ENCODE measurements at regions not wholly inside any gene's neighbourhood (a gene's known extent, or its start where the extent isn't known, plus 50 kb on each side); places are given as distances from the start of the nearest gene placed in this dataset.

GRCh38 chr4:150018257-150018656 lies 60.0 kb upstream of the DCLK2 start:
- POLR2A ChIA-PET = no interaction called here
- CTCF ChIA-PET (ENCODE audit: low intra/inter-chr PET ratio) = no interaction called here
- Histone ChIP-seq H3K27me3 (ENCODE audit: control insufficient read depth in 2 of 2, insufficient read depth in 2 of 2, low read length in 2 of 2) (no peaks in the 10 kb centered on the region), H3K36me3 (ENCODE audit: control insufficient read depth, insufficient read depth, low read length) (no peaks in the 10 kb centered on the region), H3K9me3 (replicated peaks; ENCODE audit: control insufficient read depth, insufficient read depth, low read depth, low read length) (no peaks in the 10 kb centered on the region), H3K4me3 (no peak overlapping the region), H3K4me2 (ENCODE audit: insufficient read depth, low read length) (no peak overlapping the region), H3K27ac (ENCODE audit: extremely low read depth, low read depth, low read length) (no peak overlapping the region), H2AFZ (ENCODE audit: low read depth, low read length) (no peak overlapping the region), H4K20me1 (replicated peaks; ENCODE audit: control insufficient read depth, insufficient read depth, low read length) (no peaks in the 10 kb centered on the region), H3K9ac (ENCODE audit: insufficient read depth in 1 of 2, low read depth in 2 of 2, low read length in 2 of 2) (no peak overlapping the region), H3K4me1 (replicated peaks in 1 of 2; ENCODE audit: control insufficient read depth in 2 of 2, insufficient read depth in 2 of 2, low read length in 2 of 2) (no peaks in the 10 kb centered on the region), H3K79me2 (ENCODE audit: control insufficient read depth, insufficient read depth, low read length) (no peaks in the 10 kb centered on the region), H3K9me1 (ENCODE audit: control insufficient read depth, insufficient read depth, low read length) (no peaks in the 10 kb centered on the region)
- intact Hi-C loops (cut with micrococcal nuclease) = loop anchor here (10.0 kb wide), 1 partner anchor 857 kb away; no protein-coding TSS in a partner anchor
- TF ChIP-seq NCOA4 (IDR thresholded peaks at IDR 0.05; ENCODE audit: partially characterized antibody) (no peak), KAT8 (IDR thresholded peaks at IDR 0.05; ENCODE audit: low read depth) (no peak), ATF4 (CRISPR knock-in tag; IDR thresholded peaks at IDR 0.05) (no peak), ZFPM2 (CRISPR knock-in tag; IDR thresholded peaks at IDR 0.05) (no peak), KAT7 (CRISPR knock-in tag; IDR thresholded peaks at IDR 0.05; ENCODE audit: borderline replicate concordance) (no peak), PHF8 (IDR thresholded peaks at IDR 0.05; ENCODE audit: borderline replicate concordance, low read length) (no peak), RFX7 (CRISPR knock-in tag; IDR thresholded peaks at IDR 0.05) (no peak), MIER1 (IDR thresholded peaks at IDR 0.05; ENCODE audit: low read depth) (no peak), HNRNPUL1 (IDR thresholded peaks at IDR 0.05; ENCODE audit: low read length) (no peak), HNRNPK (IDR thresholded peaks at IDR 0.05; ENCODE audit: low read depth, low read length, poor library complexity, severe bottlenecking) (no peak), KLF6 (CRISPR knock-in tag; IDR thresholded peaks at IDR 0.05; ENCODE audit: borderline replicate concordance) (no peak), MCM5 (IDR thresholded peaks at IDR 0.05; ENCODE audit: low read depth) (no peak), ZC3H4 (CRISPR knock-in tag; IDR thresholded peaks at IDR 0.05; ENCODE audit: borderline replicate concordance) (no peak), ZBTB49 (CRISPR knock-in tag; IDR thresholded peaks at IDR 0.05; ENCODE audit: borderline replicate concordance) (no peak), ZNF445 (CRISPR knock-in tag; IDR thresholded peaks at IDR 0.05; ENCODE audit: low read depth) (no peak), GABPB2 (CRISPR knock-in tag; conservative IDR thresholded peaks at IDR 0.05) (no peak), PATZ1 (CRISPR knock-in tag; IDR thresholded peaks at IDR 0.05; ENCODE audit: borderline replicate concordance) (no peak), BRF1 (IDR thresholded peaks at IDR 0.05; ENCODE audit: borderline replicate concordance, extremely low read depth, insufficient read length) (no peak)
- no TSS peak for BruUV-seq (replicated peaks)
- ATAC-seq = no peak
- in situ Hi-C loops (cut with MboI) = loop anchor here (25.0 kb wide), 1 partner anchor 844 kb away; no protein-coding TSS in a partner anchor
- 6% methylated on average over 1 of the region's 1 CpG for WGBS (ENCODE audit: insufficient coverage, low coverage, missing lambda C conversion rate)
- FAIRE-seq = no peak
- no peak for DNase-seq (ENCODE audit: extremely low read depth in 1 of 4, low spot score in 3 of 4)

Measured in K562 (cell line).